ENCODE measurements at regions not wholly inside any gene's neighbourhood (a gene's known extent, or its start where the extent isn't known, plus 50 kb on each side); places are given as distances from the start of the nearest gene placed in this dataset.

DNA sequence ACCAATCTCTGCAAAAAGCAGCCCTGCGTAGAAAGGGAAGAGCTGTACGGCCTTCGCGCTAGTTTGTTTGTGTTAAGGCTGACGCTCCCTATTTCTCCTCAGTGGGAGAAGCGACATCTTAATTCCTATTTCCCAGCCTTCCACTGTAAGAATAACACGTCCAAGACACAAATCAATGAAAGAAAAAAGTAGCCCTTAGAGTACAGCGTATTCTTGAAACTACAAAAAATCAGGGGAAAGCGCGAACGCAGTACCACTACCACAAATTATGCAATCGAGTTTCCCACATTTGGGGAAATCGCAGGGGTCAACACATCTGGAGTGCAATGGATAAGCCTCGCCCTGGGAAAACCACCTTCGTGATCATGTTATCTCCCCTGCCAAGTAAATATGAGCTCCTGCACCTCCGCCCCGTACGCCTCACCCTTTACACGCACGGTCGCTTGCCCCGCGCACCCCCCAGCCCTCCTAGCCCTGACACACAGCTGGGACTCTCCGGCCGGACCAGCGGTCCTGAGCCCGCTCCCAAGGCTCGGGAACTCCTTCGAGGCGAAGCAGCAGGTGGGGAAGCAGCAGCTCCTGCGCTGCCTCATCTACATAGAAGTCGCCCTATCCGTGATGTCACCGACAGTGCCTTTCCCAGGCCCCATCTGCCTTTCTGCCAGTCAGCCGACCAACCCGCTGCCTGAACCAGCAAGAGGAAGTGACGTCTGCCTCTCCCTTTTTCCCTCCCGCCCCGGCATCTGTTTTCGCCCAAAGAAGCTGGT lies 94.7 kb downstream of the PPIAL4G start (continued):
- TF ChIP-seq, protein P1, sequence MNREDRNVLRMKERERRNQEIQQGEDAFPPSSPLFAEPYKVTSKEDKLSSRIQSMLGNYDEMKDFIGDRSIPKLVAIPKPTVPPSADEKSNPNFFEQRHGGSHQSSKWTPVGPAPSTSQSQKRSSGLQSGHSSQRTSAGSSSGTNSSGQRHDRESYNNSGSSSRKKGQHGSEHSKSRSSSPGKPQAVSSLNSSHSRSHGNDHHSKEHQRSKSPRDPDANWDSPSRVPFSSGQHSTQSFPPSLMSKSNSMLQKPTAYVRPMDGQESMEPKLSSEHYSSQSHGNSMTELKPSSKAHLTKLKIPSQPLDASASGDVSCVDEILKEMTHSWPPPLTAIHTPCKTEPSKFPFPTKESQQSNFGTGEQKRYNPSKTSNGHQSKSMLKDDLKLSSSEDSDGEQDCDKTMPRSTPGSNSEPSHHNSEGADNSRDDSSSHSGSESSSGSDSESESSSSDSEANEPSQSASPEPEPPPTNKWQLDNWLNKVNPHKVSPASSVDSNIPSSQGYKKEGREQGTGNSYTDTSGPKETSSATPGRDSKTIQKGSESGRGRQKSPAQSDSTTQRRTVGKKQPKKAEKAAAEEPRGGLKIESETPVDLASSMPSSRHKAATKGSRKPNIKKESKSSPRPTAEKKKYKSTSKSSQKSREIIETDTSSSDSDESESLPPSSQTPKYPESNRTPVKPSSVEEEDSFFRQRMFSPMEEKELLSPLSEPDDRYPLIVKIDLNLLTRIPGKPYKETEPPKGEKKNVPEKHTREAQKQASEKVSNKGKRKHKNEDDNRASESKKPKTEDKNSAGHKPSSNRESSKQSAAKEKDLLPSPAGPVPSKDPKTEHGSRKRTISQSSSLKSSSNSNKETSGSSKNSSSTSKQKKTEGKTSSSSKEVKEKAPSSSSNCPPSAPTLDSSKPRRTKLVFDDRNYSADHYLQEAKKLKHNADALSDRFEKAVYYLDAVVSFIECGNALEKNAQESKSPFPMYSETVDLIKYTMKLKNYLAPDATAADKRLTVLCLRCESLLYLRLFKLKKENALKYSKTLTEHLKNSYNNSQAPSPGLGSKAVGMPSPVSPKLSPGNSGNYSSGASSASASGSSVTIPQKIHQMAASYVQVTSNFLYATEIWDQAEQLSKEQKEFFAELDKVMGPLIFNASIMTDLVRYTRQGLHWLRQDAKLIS (CRISPR knock-in tag; IDR thresholded peaks at IDR 0.05), result peak; percentile 17; the same call in 1 of the 2 replicates
- TF ChIP-seq ZNF354B (CRISPR knock-in tag; IDR thresholded peaks at IDR 0.05), result no peak
- peak; percentile 97 for TF ChIP-seq ZBTB26 (CRISPR knock-in tag; IDR thresholded peaks at IDR 0.05)
- no peak for TF ChIP-seq U2AF1 (optimal IDR thresholded peaks at IDR 0.05; ENCODE audit: low read depth, low read length)
- peak; percentile 98 for TF ChIP-seq ELF4 (CRISPR knock-in tag; IDR thresholded peaks at IDR 0.05)
- TF ChIP-seq NCOA1 (IDR thresholded peaks at IDR 0.05; ENCODE audit: low read depth), result peak; percentile 65; the same call in 1 of the 2 replicates
- TF ChIP-seq C11orf30 (IDR thresholded peaks at IDR 0.05; ENCODE audit: low read depth), result peak; percentile 52; the same call in 1 of the 2 replicates
- no peak for TF ChIP-seq HNRNPH1 (optimal IDR thresholded peaks at IDR 0.05; ENCODE audit: low read depth, low read length)
- 0 out of 2 replicates have a peak, but pooled peaks have one; percentile 11 for TF ChIP-seq ZFPM2 (CRISPR knock-in tag; IDR thresholded peaks at IDR 0.05)
- no peak for TF ChIP-seq ZNF449 (CRISPR knock-in tag; IDR thresholded peaks at IDR 0.05)
- TF ChIP-seq, protein P2, sequence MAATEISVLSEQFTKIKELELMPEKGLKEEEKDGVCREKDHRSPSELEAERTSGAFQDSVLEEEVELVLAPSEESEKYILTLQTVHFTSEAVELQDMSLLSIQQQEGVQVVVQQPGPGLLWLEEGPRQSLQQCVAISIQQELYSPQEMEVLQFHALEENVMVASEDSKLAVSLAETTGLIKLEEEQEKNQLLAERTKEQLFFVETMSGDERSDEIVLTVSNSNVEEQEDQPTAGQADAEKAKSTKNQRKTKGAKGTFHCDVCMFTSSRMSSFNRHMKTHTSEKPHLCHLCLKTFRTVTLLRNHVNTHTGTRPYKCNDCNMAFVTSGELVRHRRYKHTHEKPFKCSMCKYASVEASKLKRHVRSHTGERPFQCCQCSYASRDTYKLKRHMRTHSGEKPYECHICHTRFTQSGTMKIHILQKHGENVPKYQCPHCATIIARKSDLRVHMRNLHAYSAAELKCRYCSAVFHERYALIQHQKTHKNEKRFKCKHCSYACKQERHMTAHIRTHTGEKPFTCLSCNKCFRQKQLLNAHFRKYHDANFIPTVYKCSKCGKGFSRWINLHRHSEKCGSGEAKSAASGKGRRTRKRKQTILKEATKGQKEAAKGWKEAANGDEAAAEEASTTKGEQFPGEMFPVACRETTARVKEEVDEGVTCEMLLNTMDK (IDR thresholded peaks at IDR 0.05; ENCODE audit: borderline replicate concordance, insufficient read depth, low read depth, low read length, poor library complexity, severe bottlenecking), result no peak
- TF ChIP-seq, protein P3, sequence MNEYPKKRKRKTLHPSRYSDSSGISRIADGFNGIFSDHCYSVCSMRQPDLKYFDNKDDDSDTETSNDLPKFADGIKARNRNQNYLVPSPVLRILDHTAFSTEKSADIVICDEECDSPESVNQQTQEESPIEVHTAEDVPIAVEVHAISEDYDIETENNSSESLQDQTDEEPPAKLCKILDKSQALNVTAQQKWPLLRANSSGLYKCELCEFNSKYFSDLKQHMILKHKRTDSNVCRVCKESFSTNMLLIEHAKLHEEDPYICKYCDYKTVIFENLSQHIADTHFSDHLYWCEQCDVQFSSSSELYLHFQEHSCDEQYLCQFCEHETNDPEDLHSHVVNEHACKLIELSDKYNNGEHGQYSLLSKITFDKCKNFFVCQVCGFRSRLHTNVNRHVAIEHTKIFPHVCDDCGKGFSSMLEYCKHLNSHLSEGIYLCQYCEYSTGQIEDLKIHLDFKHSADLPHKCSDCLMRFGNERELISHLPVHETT (CRISPR knock-in tag; conservative IDR thresholded peaks at IDR 0.05 in 1 of 2, IDR thresholded peaks at IDR 0.05 in 1 of 2), result peak in 1 of 2 experiments; percentile 31; a peak in 1 of 4 replicates
- TF ChIP-seq ZFP36 (IDR thresholded peaks at IDR 0.05; ENCODE audit: low read depth, low read length, partially characterized antibody), result no peak
- TF ChIP-seq USF1 (CRISPR knock-in tag; IDR thresholded peaks at IDR 0.05), result no peak
- peak; percentile 99 for TF ChIP-seq POLR2AphosphoS5 (IDR thresholded peaks at IDR 0.05; ENCODE audit: control insufficient read depth, insufficient read depth, low read depth, low read length)

Data from K562 (cell line).